GM19455 (cell line): ENCODE measurements at regions not wholly inside any gene's neighbourhood (a gene's known extent, or its start where the extent isn't known, plus 50 kb on each side); places are given as distances from the start of the nearest gene placed in this dataset.

Experiments used
- ATAC-seq: cut with Tn5 transposase; IDR thresholded peaks from one replicate; pipeline ENCODE4 v1.9.1; 2021; ENCODE audit not compliant: unreplicated experiment

DNA sequence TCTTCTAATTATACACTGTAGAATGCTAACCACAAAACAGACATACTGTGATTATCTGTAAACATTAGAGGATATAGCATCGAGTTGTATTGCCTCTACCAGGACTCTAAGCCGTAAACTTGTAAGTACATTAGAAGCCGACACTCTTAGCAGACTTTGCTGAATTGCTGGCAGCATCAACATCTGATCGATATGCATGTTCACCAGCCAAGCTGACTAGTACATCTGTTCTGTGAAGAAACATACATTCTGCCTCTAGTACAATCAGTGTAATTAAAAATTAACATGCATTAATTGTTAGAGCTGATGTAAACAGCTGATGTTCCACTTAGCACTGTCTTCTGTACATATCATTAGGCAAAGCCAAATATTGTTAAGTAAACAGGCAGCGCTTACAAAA lies 502.2 kb downstream of the NR4A2 start:
- no peak for ATAC-seq

DNA sequence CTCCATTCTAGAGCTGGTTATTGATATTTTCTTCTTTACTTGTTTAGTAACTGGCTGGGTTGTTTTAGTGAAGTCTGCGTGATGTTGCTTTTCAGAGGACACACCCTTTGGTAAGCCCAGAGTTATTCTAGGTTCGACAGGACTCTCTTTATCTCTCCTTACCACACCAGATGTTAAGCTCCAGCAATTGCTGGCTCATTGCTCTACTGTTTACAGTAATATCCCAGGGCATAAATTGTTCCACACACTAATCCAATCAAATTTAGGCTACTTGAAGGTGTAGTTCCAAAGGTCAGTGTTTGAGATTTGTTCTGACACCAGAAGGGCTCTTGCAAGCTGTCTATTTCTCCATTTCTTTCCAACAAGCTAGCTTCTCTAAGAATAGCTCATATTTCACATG lies 506.6 kb downstream of the NR4A2 start:
- ATAC-seq, result no peak

DNA sequence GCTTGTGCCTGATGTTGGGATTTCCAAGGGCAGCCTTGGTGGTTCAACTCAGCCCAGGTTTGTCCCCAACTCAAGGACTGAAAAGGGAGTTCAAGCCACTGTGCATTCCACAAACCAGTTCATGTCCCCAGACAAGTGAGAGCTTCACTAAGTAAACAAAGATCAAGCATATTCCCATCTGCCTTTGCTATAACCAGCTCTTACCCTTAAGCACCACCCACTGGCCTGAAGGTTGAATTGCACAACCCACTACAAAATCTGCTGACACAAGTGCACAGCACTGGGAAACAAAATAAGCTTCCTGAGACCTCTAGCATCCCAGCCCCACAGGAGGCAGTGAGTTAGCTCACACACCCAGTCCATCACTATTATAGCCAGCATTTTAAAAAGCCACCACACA lies 516.7 kb downstream of the NR4A2 start:
- peak; percentile 86 for ATAC-seq

DNA sequence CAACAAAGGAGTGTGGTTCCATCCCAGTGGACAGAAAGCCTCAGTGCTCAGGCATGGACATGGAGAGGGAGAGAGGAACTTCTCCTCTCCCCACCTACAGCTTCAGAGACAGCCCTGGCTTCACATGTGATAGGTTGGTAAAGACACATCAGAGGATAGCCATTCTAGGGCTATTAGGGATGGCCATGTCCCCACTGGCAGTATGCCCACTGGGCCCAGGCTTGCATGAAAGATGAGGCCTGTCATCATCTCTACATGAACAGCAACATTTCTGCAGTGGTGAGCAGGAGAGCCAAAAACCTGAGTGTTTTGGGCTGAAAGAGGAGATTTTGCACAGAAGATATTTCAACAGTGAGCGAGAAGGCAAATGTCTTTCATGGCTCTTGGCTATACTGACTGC lies 517.2 kb downstream of the NR4A2 start:
- no peak for ATAC-seq

DNA sequence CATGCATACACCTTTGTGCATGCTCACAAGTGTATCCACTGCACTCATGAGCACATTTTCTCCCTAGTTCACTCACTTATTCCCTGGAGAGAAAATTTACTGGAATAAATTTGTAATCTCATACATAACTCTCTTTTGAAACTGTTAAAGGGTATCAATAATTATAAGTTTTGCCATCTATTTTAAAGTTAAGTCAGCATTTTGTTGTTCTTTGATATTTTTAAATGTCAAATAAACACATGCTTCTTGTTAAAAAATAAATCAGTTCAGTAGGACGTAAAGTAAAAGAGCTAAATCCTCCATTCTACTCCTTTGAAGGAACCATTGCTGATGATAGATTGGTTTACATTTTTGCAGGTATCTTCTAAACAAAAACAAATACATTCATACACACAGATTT lies 522.1 kb downstream of the NR4A2 start:
- ATAC-seq, result no peak

DNA sequence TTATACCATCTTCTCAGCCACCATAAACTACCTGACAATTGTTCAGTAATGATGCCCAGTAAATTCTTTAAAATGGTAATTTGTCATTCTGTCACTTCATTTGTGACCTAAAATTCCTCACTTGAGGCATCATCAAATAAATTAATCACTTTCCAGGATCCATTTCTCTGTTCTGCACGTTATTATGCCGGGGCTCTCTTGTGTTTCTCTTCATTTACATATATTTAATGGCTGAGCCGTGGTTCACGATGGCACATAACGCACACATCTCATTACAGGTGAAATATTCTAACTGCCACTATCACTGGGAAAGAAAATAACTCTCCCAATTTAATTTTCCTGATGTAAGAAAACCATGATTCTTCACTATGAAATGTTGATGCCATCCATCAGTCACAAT lies 529.6 kb downstream of the NR4A2 start:
- no peak for ATAC-seq

DNA sequence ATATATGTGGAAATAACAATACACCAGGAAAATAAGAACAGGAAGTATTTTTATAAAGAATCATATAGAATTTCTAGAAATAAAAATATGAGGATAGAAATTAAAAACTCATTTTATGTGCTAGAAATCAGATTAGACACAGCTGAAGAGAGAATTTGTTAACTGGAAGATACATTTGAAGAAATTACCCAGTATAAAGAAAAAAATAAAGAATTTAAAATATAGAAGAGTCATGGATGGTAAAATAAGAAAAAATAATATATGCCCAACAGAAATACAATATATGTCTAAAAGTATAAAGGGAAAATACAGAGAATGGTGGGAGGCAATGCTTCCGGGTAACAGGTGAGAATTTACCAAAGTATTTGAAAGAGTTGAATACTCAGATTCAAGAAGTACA lies 539.9 kb downstream of the NR4A2 start:
- no peak for ATAC-seq

DNA sequence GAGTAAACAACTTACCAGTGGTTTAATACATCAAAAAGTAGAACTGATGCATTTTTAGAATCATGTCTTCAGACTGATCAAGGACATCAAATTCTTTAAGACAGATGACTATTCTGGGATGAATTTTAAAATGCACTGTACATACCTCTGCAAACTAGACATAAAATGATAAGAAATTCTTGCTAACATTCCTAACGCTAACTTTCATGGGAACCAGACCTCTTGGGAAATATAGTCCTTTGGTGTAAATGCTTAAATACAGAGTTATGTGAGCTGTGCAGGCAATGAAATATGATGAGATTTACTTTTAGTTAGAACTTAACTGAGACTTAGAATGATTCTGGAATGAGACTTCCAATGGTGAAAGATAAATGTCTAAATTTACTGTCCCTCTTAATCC lies 562.0 kb downstream of the NR4A2 start:
- ATAC-seq, result no peak

DNA sequence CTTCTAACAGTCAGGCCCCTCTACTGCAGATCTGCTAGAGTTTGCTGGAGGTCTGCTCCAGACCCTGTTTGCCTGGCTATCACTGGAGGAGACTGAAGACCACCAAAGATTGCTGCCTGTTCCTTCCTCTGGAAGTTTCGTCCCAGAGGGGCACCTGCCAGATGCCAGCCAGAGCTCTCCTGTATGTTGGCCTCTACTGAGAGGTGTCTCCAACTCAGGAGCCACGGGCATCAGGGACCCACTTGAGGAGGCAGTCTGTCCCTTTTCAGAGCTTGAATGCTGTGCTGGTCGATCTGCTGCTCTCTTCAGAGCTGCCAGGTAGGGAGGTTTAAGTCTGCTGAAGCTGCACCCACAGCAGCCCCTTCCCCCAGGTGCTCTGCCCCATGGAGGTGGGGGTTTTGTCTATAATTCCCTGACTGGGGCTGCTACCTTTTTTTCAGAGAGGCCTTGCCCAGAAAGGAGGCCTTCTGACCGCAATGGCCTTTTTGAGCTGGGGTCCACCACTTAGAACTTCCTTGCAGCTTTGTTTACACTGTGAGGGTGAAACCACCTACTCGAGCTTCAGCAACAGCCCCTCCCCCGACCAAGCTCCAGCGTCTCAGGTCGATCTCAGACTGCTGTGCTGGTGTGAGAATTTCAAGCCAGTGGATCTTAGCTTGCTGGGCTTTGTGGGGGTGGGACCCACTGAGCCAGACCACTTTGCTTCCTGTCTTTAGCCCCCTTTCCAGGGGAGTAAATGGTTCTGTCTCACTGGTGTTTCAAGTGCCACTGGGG lies 566.0 kb downstream of the NR4A2 start:
- no peak for ATAC-seq

DNA sequence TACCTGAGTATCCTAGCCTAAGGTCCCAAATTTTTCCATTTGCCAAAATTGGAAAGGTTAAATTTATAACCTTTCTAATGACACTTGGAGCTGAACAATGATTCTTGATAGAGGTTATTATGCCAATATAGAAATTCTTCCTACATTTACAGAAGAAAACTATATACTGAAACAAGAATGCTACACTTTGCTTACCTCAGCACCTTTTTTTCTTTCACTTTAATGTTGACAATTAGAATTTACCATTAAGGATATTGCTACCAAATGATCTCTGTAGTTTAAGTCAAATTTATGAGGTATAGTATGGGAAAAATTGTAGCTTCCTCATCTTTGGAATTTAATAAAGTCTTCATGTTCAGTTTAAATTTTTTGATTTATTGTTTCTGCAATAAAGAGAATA lies 577.0 kb downstream of the NR4A2 start:
- no peak for ATAC-seq

DNA sequence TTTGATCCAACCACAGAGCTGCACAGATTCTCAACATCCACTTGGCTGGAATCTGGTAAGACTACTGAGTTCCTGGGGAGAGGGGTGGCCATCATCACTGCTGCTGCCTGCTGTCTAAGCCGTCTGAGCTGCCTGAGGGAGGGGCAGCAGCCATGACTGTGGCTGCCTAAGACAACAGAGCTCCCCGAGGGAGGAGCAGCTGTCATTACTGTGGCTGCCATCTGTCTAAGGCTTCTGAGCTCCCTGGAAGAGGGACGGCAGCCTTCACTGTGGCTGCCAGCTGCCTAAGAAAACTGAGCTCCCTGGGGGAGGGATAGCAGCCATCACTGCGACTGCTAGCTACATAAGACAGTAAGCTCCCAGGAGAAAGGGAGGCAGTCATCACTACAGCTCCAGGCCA lies 584.4 kb downstream of the NR4A2 start:
- ATAC-seq, result no peak

DNA sequence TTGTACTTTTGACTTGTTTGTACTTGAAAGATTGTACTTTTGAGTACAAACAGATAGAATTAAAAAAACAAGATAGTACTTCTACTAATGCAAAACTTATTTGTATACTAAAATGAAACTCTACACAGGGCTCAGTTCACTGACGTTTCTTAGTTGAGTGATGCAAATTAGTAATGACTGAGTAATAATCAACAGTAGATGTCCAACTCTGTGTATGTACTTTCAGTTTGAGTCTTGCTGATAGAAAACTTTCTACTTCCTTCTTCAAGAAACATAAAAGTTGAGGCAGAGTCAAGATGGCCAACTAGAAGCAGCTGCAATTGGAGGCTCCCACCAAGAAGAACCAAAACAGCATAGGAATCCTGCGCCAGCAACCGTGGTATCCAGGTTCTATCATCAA lies 585.0 kb downstream of the NR4A2 start:
- no peak for ATAC-seq

DNA sequence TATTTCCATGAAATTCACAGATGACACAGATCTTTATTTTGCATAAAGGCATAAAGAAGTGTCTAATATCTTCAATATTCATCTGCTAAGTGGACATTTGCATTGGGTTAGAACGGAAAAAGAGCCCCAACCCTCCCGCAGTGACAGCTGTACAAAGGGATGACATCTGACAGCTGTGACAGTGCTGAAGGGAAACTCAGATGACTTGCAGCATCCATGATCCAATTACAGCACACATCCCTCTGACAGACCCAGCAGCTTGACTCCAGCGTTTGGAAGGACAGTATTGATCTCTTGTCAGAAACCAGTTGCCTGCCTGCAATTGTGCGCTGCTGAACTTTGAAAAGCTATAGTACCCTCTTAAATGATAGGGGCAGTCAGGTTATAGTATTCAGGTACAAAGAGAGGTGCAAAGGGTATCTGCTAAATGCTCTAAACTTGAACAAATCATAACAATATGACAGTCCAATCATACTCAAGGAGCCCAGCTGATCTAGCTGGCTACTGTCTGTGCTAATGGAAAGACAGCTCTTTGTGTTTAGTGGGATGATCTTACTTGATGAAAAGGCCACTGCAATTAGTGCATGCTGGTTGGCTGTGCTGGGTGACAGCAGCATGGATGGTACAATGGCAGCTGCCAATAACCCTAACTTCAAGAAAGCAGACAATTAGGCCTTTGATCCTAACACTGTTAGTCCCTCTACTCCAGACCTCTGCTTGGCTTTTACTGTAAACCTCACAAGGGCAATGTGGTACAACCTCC lies 599.2 kb downstream of the NR4A2 start:
- ATAC-seq, result no peak

DNA sequence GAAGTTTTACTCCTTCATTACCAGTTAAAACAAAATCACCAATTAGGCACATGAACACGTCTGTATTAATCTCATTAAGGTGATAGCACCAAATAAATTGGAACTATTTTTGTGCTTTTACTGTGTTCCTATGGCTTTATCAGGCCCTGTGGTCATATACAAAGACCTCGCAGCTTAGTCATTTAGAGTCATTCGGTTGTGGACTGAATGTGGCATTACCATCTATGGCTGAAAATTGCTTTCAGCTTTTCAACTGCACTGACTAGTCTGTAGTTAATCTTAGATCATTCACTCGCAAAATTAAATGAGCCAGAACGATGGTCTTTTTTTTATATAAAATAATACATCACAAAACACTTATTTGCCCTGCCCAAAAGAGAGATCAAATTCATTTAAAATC lies 601.7 kb downstream of the NR4A2 start:
- no peak for ATAC-seq

DNA sequence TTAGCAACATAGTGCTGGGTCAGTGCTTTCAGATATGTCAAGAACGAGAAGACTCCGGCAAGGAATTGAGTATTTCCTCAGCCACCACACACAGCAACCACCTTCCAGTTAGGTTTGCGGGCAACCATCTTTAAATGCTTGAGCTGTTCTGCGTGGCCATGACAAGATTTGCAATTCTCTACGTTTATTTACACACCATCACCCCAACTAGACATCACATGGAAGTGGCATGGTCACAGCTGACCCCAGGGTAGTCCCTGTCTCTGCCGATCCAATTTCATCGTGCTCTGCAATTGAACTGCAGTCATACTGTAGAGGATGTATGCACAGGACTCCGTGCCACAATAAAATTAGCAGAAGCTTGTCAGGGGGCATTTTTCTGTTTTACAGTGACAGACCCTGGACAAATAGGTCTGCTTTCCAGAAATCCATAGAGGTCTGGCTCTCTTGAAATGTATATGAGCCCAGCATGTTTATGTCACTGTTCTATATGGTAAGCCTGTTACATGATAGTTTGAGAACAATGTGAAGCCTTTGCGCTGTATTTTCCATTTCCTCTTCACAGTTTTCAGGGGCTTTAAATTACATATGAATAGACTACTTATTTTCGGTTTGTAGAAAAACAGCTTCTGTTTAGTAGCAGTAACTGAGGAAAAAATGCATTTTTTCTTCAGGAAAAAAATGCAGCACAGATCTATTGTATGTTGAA lies 605.2 kb downstream of the NR4A2 start:
- ATAC-seq, result no peak

DNA sequence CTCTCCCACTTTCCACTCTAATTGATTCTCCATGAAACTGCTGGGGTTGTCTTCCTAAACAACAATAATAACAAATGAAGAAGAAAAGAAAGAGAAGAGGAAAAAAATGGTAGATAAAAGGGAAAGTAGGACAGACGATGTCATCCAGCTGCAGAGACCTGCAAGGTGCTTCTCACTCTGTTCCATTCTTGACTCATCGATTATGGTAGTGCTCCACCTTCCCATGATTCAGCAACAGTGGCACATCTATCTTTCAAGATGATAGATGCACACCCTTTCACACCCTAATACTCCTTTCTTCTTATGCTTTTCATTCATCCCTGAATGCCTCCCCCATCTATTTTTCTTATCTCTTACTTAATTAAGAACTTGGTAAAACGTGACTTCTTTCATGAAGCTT lies 610.2 kb downstream of the NR4A2 start:
- ATAC-seq, result no peak

DNA sequence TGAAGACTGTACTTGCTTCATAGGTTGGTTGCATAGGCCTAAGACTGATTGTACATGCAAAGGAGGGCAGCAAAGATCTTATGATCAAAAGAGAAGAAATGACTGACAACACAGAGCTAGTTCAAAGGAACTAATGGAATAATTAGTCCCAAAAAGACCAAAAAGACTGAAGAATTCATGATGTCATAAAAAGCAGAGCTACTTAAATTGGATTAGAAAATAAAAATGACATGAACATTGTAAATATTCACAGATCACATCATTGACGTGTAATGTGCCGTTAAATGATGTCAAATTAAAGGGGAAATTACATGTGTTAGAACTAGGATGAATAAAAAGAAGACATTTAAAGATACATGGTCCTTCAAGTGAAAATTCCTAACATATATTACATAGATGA lies 616.8 kb downstream of the NR4A2 start:
- ATAC-seq, result no peak

DNA sequence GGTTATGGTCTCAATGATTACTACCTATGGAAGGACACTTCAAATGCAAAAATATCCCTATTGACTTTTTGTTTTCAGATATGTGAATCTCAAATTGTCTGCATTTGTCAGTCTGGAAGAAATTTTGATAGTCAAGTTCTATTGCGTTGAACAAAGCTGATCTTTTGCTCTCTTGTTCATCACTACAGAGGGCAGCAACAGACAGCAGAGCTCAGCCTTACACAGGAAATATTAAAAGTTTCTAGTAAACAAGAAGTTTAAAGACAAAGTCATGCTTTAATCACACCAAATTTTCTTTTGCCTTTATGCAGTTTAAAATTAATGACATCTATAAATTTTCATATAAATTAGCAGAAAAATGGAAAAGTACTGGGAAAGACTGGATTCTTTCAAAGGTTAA lies 617.5 kb downstream of the NR4A2 start:
- no peak for ATAC-seq

DNA sequence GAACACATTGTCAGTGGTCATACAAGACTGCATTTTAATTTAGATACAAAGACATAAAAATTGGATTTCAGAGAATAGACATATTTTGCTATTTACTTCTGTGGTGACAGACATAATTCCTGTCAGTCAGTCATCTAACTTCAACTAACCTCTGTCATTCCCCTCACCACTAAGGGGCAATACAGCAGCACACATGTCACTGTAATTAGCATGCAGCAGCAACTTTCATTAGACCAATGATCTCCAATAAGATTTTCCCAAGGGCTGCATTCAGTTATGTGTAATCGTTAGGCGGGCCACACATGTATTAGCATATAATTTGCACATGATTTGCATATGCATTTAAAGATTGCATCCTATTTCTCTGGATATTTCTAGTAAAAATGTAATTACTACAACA lies 624.5 kb downstream of the NR4A2 start:
- no peak for ATAC-seq

DNA sequence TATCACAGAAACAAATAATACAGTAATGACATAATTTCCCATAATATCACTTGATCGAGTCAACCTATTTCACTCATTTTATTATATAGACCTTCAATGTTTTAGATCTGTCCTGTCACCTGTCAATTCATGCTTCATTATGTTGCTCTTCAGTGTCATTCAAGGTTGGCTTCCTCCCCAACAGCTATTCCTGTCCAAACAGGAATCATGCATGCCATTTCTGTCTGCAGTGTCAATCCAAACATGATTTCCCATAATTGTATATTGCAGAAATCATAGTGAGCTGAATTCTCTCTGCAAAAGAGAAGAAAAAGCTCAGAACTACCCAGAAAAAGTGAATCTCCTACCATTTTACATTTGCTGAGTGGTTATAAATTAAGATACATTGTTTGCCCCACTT lies 628.6 kb downstream of the NR4A2 start:
- ATAC-seq, result no peak

DNA sequence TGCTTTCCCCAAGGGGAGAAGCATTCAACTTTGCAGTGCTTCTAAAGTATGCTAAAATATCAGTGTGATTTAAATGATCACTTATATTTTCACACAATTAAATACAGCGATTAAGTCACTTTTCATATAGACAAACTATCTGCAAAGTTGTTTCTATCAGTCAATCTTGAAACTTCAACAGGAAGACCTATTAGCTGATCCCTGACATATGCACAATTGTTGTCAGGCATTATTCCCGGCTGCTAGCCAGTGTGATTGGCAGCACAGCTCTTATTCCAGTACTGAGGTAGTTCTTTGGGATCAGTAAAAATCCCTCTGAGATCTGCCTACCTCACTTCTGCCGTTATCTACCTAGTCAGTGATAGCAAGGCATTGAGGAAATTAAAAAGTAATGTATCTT lies 629.5 kb downstream of the NR4A2 start:
- ATAC-seq, result no peak

DNA sequence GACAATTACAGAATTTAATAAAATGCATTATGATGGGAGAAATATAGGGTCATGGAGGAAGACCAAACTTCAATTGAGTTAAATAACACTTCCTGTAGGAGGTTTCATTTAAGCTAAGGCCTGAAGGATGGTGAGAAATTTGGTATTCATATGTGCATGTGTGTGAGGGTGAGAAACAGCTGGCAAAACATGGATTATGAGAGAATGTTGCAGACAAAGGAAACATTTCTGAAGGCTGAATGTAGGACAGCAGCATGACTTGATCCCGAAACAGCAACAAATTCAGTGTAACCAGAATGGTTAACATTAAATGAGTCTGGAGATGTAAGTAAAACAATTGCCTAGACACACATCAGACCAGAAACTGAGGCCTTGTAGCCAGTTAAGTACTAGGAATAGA lies 630.8 kb downstream of the NR4A2 start:
- ATAC-seq, result no peak
